Neural progenitor cell (in vitro differentiated cells): ENCODE measurements at regions not wholly inside any gene's neighbourhood (a gene's known extent, or its start where the extent isn't known, plus 50 kb on each side); places are given as distances from the start of the nearest gene placed in this dataset.
"Not testable (repeated sequence)": the region's sequence is repeated elsewhere in the genome, so short reads cannot be mapped to it uniquely, and the experiment has no call there.

Source experiments
- DNase-seq: peaks from one replicate; pipeline ENCODE4 v3.0.0-alpha.2; 2016; ENCODE audit warnings: low spot score
- H2AFZ ChIP-seq: fragments of 200-600 bp; sonication (generic); replicated peaks from 2 replicates; pipeline ENCODE4 v1.6.1; 2016; ENCODE audit warnings: antibody characterized with exemption
- H3F3A ChIP-seq: fragments of 200-600 bp; sonication (generic); 2 replicates; pipeline ENCODE4 v1.6.1; 2016; ENCODE audit warnings: antibody characterized with exemption, low read depth
- H3K27ac ChIP-seq: fragments of 200-600 bp; sonication (generic); 2 replicates; pipeline ENCODE4 v1.5.1; 2016; ENCODE audit warnings: mild to moderate bottlenecking
- H3K27me3 ChIP-seq: fragments of 200-600 bp; sonication (generic); 2 replicates; pipeline ENCODE4 v1.6.1; 2016; ENCODE audit warnings: mild to moderate bottlenecking, moderate library complexity
- H3K36me3 ChIP-seq: fragments of 200-600 bp; sonication (generic); 2 replicates; pipeline ENCODE4 v1.5.1; 2016
- H3K4me1 ChIP-seq: fragments of 200-600 bp; sonication (generic); 2 replicates; pipeline ENCODE4 v1.6.1; 2016; ENCODE audit warnings: mixed run types
- H3K4me2 ChIP-seq: fragments of 200-600 bp; sonication (generic); 2 replicates; pipeline ENCODE4 v1.6.1; 2016
- H3K4me3 ChIP-seq: fragments of 200-600 bp; sonication (generic); 2 replicates; pipeline ENCODE4 v1.5.1; 2016
- H3K79me2 ChIP-seq: fragments of 200-600 bp; sonication (generic); 2 replicates; pipeline ENCODE4 v1.6.1; 2016; ENCODE audit warnings: low read depth
- H3K9ac ChIP-seq: fragments of 200-600 bp; sonication (generic); 2 replicates; pipeline ENCODE4 v1.6.1; 2016
- H3K9me3 ChIP-seq: fragments of 200-600 bp; sonication (generic); 2 replicates; pipeline ENCODE4 v1.5.1; 2016; ENCODE audit warnings: low read depth
- H4K20me1 ChIP-seq: fragments of 200-600 bp; sonication (generic); 2 replicates; pipeline ENCODE4 v1.6.1; 2016; ENCODE audit warnings: low read depth
- H3K27ac Mint-ChIP-seq: 3 replicates; pipeline ENCODE4 v1.8.0; 2021; ENCODE audit warnings: mixed read lengths
- H3K27me3 Mint-ChIP-seq: 2 replicates; pipeline ENCODE4 v1.8.0; 2022; ENCODE audit warnings: low read depth, mild to moderate bottlenecking, inconsistent platforms, moderate library complexity, mixed read lengths; ENCODE audit not compliant: insufficient read depth
- H3K36me3 Mint-ChIP-seq: 3 replicates; pipeline ENCODE4 v1.8.0; 2021; ENCODE audit warnings: mixed read lengths
- H3K4me1 Mint-ChIP-seq: 3 replicates; pipeline ENCODE4 v1.8.0; 2021; ENCODE audit warnings: mixed read lengths
- H3K4me3 Mint-ChIP-seq: 3 replicates; pipeline ENCODE4 v1.8.0; 2021; ENCODE audit warnings: mild to moderate bottlenecking, moderate library complexity, mixed read lengths
- H3K9me3 Mint-ChIP-seq: 3 replicates; pipeline ENCODE4 v1.8.0; 2020; ENCODE audit warnings: mixed read lengths
- EZH2 ChIP-seq: fragments of 200-600 bp; sonication (generic); IDR thresholded peaks from 2 replicates; pipeline ENCODE4 v1.6.1; 2017; ENCODE audit warnings: antibody characterized with exemption, mild to moderate bottlenecking, moderate library complexity
- EZH2phosphoT487 ChIP-seq: fragments of 200-600 bp; sonication (generic); IDR thresholded peaks from 2 replicates; pipeline ENCODE4 v1.6.1; 2017; ENCODE audit warnings: antibody characterized with exemption
- TF ChIP-seq, protein P1 (sequence below): fragments of 200-600 bp; sonication (generic); IDR thresholded peaks from 2 replicates; pipeline ENCODE4 v1.5.1; 2017; ENCODE audit warnings: antibody characterized with exemption, mild to moderate bottlenecking

DNA sequence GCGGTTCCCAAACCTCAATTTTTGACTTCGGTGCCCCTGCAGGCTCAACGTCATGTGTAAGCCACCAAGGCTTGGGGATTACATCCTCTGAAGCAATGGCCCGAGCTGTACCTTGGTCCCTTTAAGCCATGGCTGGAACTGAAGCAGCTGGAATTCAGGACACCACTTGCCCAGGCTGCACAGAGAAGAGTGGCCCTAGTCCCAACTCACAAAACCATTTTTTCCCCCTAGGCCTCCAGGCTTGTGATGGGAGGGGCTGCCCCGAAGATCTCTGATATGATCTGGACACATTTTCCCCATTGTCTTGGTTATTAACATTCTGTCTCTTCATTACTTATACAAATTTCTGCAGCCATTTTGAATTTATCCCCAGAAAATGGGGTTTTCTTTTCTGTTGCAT is 233.3 kb upstream of the ADGRL4 start:
- no peak overlapping the region for H3K27ac ChIP-seq
- no peak overlapping the region for H2AFZ ChIP-seq
- H3F3A ChIP-seq: peaks cover 4% of the 10 kb centered on the region
- H3K4me3 ChIP-seq: no peak overlapping the region
- H4K20me1 ChIP-seq: no peaks in the 10 kb centered on the region
- H3K4me2 ChIP-seq: no peak overlapping the region
- DNase-seq: no peak
- H3K27me3 ChIP-seq: no peaks in the 10 kb centered on the region
- H3K4me1 ChIP-seq: peaks cover 16% of the 10 kb centered on the region
- H3K9me3 ChIP-seq: no peaks in the 10 kb centered on the region
- peaks cover 21% of the 10 kb centered on the region for H3K9me3 Mint-ChIP-seq
- H3K27me3 Mint-ChIP-seq: no peaks in the 10 kb centered on the region
- TF ChIP-seq, protein P1, sequence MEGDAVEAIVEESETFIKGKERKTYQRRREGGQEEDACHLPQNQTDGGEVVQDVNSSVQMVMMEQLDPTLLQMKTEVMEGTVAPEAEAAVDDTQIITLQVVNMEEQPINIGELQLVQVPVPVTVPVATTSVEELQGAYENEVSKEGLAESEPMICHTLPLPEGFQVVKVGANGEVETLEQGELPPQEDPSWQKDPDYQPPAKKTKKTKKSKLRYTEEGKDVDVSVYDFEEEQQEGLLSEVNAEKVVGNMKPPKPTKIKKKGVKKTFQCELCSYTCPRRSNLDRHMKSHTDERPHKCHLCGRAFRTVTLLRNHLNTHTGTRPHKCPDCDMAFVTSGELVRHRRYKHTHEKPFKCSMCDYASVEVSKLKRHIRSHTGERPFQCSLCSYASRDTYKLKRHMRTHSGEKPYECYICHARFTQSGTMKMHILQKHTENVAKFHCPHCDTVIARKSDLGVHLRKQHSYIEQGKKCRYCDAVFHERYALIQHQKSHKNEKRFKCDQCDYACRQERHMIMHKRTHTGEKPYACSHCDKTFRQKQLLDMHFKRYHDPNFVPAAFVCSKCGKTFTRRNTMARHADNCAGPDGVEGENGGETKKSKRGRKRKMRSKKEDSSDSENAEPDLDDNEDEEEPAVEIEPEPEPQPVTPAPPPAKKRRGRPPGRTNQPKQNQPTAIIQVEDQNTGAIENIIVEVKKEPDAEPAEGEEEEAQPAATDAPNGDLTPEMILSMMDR: no peak
- TF ChIP-seq EZH2phosphoT487: no peak
- peaks cover 20% of the 10 kb centered on the region for H3K4me1 Mint-ChIP-seq
- no peak overlapping the region for H3K27ac Mint-ChIP-seq
- H3K9ac ChIP-seq: no peak overlapping the region
- H3K36me3 ChIP-seq: no peaks in the 10 kb centered on the region
- no peaks in the 10 kb centered on the region for H3K79me2 ChIP-seq
- H3K4me3 Mint-ChIP-seq: no peak overlapping the region
- peaks cover 8% of the 10 kb centered on the region for H3K36me3 Mint-ChIP-seq

DNA sequence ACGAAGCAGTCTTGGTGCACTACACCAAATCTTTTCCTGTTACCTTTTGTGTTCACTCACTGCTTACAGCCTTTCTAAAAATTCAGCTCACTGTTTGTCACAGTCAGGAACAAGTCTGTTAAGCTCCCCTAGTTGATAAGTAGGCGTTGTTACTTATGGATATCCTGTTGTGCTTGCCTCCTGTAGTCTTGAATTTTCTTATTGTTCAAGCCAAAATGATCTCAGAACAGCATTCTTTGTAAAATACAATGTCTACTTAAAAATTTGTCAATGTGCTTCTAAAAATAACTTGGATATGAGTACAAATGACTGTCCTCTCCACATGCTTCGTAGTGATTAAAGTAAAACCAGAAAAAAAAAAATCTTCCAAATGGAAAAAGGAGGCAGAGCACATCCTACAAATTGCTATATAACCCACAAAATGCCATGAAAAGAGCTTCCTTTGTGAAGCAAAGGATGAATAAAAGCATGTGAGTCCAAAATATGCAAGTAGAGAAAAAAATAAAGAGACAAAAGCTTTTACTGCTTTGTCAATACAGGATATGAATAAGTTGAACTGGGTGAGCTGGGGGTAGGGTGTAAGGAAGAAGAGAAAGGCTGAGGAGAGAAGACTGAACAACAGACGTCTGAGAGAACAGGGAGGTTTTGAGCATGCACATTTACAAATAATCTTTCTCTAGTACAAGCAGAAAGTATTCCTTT is 228.9 kb upstream of the ADGRL4 start:
- Mint-ChIP-seq H3K9me3 (peaks cover 20% of the 10 kb centered on the region), H3K4me3 (no peak overlapping the region), H3K36me3 (peaks cover 7% of the 10 kb centered on the region), H3K27ac (peak overlapping the region; percentile 9), H3K27me3 (peaks cover 3% of the 10 kb centered on the region), H3K4me1 (peaks cover 39% of the 10 kb centered on the region)
- no peaks in the 10 kb centered on the region for H3K9me3 ChIP-seq
- H3K36me3 ChIP-seq: no peaks in the 10 kb centered on the region
- H4K20me1 ChIP-seq: no peaks in the 10 kb centered on the region
- peak overlapping the region; percentile 61 for H3K4me2 ChIP-seq
- H3K27ac ChIP-seq: no peak overlapping the region
- H3K9ac ChIP-seq: no peak overlapping the region
- TF ChIP-seq EZH2 (no peak), EZH2phosphoT487 (no peak)
- TF ChIP-seq, protein P1: no peak
- no peaks in the 10 kb centered on the region for H3K79me2 ChIP-seq
- H3K4me1 ChIP-seq: peaks cover 31% of the 10 kb centered on the region
- peaks cover 4% of the 10 kb centered on the region for H3F3A ChIP-seq
- no peak overlapping the region for H2AFZ ChIP-seq
- peak; percentile 55 for DNase-seq
- no peak overlapping the region for H3K4me3 ChIP-seq
- H3K27me3 ChIP-seq: no peaks in the 10 kb centered on the region

DNA sequence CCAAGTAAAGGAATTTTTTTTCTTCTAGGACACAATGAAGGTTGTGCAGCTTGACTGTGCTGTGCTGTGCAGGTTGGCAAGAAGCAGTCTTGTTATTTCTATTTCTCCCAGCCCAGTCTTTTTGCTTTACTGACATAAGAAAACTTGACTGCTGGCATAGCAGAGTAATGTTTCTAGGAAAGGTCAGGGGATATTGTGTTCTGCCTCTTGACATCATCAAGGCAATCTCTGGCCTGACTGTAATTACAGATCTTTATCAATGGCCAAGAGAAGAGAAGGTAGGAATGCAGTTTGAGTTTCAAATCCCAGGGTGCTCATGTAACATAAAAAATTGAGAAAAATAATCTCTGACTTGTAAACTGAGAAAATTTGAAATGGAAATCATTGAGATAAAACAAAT is 226.3 kb upstream of the ADGRL4 start:
- Histone ChIP-seq H3K9me3 (no peaks in the 10 kb centered on the region), H3K9ac (no peak overlapping the region), H3K27me3 (no peaks in the 10 kb centered on the region), H4K20me1 (no peaks in the 10 kb centered on the region), H3K27ac (no peak overlapping the region), H3K36me3 (no peaks in the 10 kb centered on the region), H3K79me2 (no peaks in the 10 kb centered on the region), H3K4me1 (peaks cover 31% of the 10 kb centered on the region), H3K4me2 (no peak overlapping the region), H2AFZ (no peak overlapping the region), H3K4me3 (no peak overlapping the region), H3F3A (peaks cover 4% of the 10 kb centered on the region)
- peaks cover 6% of the 10 kb centered on the region for H3K9me3 Mint-ChIP-seq
- H3K36me3 Mint-ChIP-seq: no peaks in the 10 kb centered on the region
- no peak for TF ChIP-seq EZH2phosphoT487
- TF ChIP-seq, protein P1: no peak
- no peak for TF ChIP-seq EZH2
- H3K27ac Mint-ChIP-seq: no peak overlapping the region
- H3K27me3 Mint-ChIP-seq: peaks cover 3% of the 10 kb centered on the region
- DNase-seq: no peak
- no peak overlapping the region for H3K4me3 Mint-ChIP-seq
- H3K4me1 Mint-ChIP-seq: peaks cover 39% of the 10 kb centered on the region

DNA sequence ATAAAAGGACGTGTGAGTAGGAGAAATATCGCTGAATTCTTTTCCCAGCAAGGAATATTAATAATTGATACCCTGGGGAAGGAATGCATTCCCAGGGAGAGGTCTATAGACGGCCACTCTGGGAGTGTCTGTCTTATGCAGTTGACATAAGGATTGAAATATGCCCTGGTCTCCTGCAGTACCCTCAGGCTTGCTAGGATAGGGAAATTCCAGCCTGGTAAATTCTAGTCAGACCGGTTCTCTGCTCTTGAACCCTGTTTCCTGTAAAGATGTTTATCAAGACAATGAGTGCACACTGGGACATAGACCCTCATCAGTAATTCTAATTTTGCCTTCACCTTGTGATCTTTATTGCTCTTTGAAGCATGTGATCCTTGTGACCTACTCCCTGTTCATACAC is 224.2 kb upstream of the ADGRL4 start:
- H3K9me3 ChIP-seq, H4K20me1 ChIP-seq, H3F3A ChIP-seq, H3K27ac Mint-ChIP-seq, H2AFZ ChIP-seq, H3K36me3 ChIP-seq, H3K79me2 ChIP-seq, H3K4me3 Mint-ChIP-seq, H3K27me3 Mint-ChIP-seq, H3K36me3 Mint-ChIP-seq, H3K27ac ChIP-seq, H3K27me3 ChIP-seq, H3K4me3 ChIP-seq, H3K4me2 ChIP-seq, H3K9me3 Mint-ChIP-seq, DNase-seq, H3K9ac ChIP-seq: not testable (repeated sequence)
- H3K4me1 Mint-ChIP-seq: peaks cover 33% of the 10 kb centered on the region
- peaks cover 23% of the 10 kb centered on the region for H3K4me1 ChIP-seq
